ENCODE measurements at regions not wholly inside any gene's neighbourhood (a gene's known extent, or its start where the extent isn't known, plus 50 kb on each side); places are given as distances from the start of the nearest gene placed in this dataset.

GRCh38 chrX:30156009-30156408, 59.4 kb upstream of the MAGEB2 start:
- intact Hi-C loops (cut with DNase I): no loop called here
- Histone ChIP-seq H3K4me1 (no peaks in the 10 kb centered on the region), H3K27me3 (no peaks in the 10 kb centered on the region), H3K4me3 (no peak overlapping the region), H3K9me3 (no peaks in the 10 kb centered on the region), H3K36me3 (no peaks in the 10 kb centered on the region), H3K27ac (replicated peaks in 1 of 4) (no peak overlapping the region)
- no peak for DNase-seq (ENCODE audit: extremely low spot score)
- WGBS: 85% methylated on average over 2 of the region's 2 CpGs
- no peak for TF ChIP-seq EP300 (IDR thresholded peaks at IDR 0.05)
- TF ChIP-seq CTCF (IDR thresholded peaks at IDR 0.05): no peak
- no peak for TF ChIP-seq POLR2AphosphoS5 (IDR thresholded peaks at IDR 0.05)
- TF ChIP-seq POLR2A (IDR thresholded peaks at IDR 0.05; ENCODE audit: low read depth): no peak

DNA sequence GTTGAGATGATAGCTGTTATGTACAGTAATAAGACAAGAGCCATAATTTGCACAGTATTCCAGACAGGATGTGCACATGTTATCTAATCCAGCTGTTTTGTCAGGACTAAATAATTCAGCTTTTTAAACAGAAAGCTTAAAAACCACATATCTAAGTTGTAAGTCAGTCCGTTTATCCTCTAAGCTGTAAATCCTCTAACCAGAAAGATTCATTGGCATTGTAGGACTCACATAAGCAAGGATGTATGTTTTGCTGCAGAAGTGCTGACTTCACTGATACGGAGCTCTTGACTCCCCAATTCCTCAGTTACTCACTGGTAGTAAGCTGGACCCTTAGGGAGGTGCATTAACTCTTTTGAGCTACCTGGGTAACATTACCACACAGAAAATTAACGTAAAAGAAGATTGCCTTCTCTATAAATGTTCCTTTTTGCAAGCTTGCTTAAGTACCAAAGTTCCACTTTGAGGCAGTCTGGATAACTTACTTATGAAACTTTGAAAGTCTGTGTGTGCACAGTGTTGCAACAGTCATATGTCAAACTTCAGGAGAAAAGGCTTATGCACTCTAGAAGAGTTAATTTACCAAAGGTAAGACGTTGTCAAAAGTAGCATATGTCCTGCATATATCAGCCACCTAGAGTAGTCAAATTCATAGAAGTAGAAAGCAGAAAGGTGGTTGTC, 58.3 kb upstream of the MAGEB2 start:
- Histone ChIP-seq H3K27ac (replicated peaks in 1 of 4) (no peak overlapping the region), H3K27me3 (no peaks in the 10 kb centered on the region), H3K4me1 (no peaks in the 10 kb centered on the region), H3K4me3 (no peak overlapping the region), H3K9me3 (no peaks in the 10 kb centered on the region), H3K36me3 (no peaks in the 10 kb centered on the region)
- DNase-seq (ENCODE audit: extremely low spot score): no peak
- intact Hi-C loops (cut with DNase I): no loop called here
- TF ChIP-seq CTCF (IDR thresholded peaks at IDR 0.05) (no peak), POLR2AphosphoS5 (IDR thresholded peaks at IDR 0.05) (no peak)
- 61% methylated on average over 4 of the region's 4 CpGs for WGBS

GRCh38 chrX:30161043-30161442, 54.3 kb upstream of the MAGEB2 start:
- no peak overlapping the region for H3K4me3 ChIP-seq
- no peaks in the 10 kb centered on the region for H3K27me3 ChIP-seq
- no peaks in the 10 kb centered on the region for H3K4me1 ChIP-seq
- DNase-seq (ENCODE audit: extremely low spot score): no peak
- no peak overlapping the region for H3K27ac ChIP-seq (replicated peaks in 1 of 4)
- no peak for TF ChIP-seq CTCF (IDR thresholded peaks at IDR 0.05)
- TF ChIP-seq POLR2A (IDR thresholded peaks at IDR 0.05; ENCODE audit: low read depth): no peak
- no peak for TF ChIP-seq POLR2AphosphoS5 (IDR thresholded peaks at IDR 0.05)
- no peak for TF ChIP-seq EP300 (IDR thresholded peaks at IDR 0.05)
- H3K36me3 ChIP-seq: no peaks in the 10 kb centered on the region
- intact Hi-C loops (cut with DNase I): no loop called here
- no peaks in the 10 kb centered on the region for H3K9me3 ChIP-seq
- WGBS: 44% methylated on average over 3 of the region's 3 CpGs
